Uterus (tissue), 2 donors: ENCODE measurements at regions not wholly inside any gene's neighbourhood (a gene's known extent, or its start where the extent isn't known, plus 50 kb on each side); places are given as distances from the start of the nearest gene placed in this dataset.

Source experiments
- CTCF ChIP-seq, 4 experiments: fragments of 200-600 bp in 2 of 4; fragments of 450-650 bp in 2 of 4; sonication (generic) in 2 of 4; IDR thresholded peaks; one replicate each; pipeline ENCODE4 v1.5.1; 2016 to 2019; ENCODE audit warnings: antibody characterized with exemption in 4 of 4, mild to moderate bottlenecking in 2 of 4, moderate library complexity in 1 of 4
- POLR2A ChIP-seq, 2 donors: fragments of 450-650 bp; IDR thresholded peaks; one replicate each; pipeline ENCODE4 v1.6.1; 2016; ENCODE audit warnings: antibody characterized with exemption in 2 of 2, mild to moderate bottlenecking in 1 of 2, moderate library complexity in 1 of 2

GRCh38 chr7:51930834-51931233 is 614.2 kb upstream of the COBL start:
- no peak for TF ChIP-seq POLR2A (IDR thresholded peaks at IDR 0.05)
- TF ChIP-seq CTCF (IDR thresholded peaks at IDR 0.05): no peak
